WERI-Rb-1 (cell line): ENCODE measurements at regions not wholly inside any gene's neighbourhood (a gene's known extent, or its start where the extent isn't known, plus 50 kb on each side); places are given as distances from the start of the nearest gene placed in this dataset.

Source experiments
- DNase-seq: peaks from one replicate; pipeline ENCODE4 v3.0.0-alpha.2; 2020
- H3K27ac ChIP-seq: fragments of 250-450 bp; sonication (Bioruptor Pico); 2 replicates; pipeline ENCODE4 v1.5.1; 2020; ENCODE audit warnings: mild to moderate bottlenecking, moderate library complexity
- H3K27me3 ChIP-seq: fragments of 250-450 bp; sonication (Bioruptor Pico); 2 replicates; pipeline ENCODE4 v1.5.1; 2021; ENCODE audit warnings: mild to moderate bottlenecking, low read depth, moderate library complexity; ENCODE audit not compliant: insufficient read depth, severe bottlenecking
- H3K36me3 ChIP-seq: fragments of 250-450 bp; sonication (Bioruptor Pico); 2 replicates; pipeline ENCODE4 v1.5.1; 2020; ENCODE audit warnings: mild to moderate bottlenecking, moderate library complexity
- H3K4me3 ChIP-seq: 2 replicates; pipeline ENCODE4 v1.5.1; 2011; ENCODE audit warnings: low read depth, mild to moderate bottlenecking, control low read depth, low read length
- H3K9me3 ChIP-seq: fragments of 250-450 bp; sonication (Bioruptor Pico); 2 replicates; pipeline ENCODE4 v1.5.1; 2021; ENCODE audit warnings: mild to moderate bottlenecking, moderate library complexity; ENCODE audit not compliant: severe bottlenecking
- CTCF ChIP-seq: IDR thresholded peaks from 2 replicates; pipeline ENCODE4 v1.5.1; 2011; ENCODE audit warnings: low read depth, mild to moderate bottlenecking, control low read depth, inconsistent platforms, low read length

- DNase-seq: no peak
- H3K36me3 ChIP-seq: no peaks in the 10 kb centered on the region
- peaks cover 82% of the 10 kb centered on the region for H3K27me3 ChIP-seq
- no peaks in the 10 kb centered on the region for H3K9me3 ChIP-seq
- no peak for TF ChIP-seq CTCF
- H3K4me3 ChIP-seq: no peak overlapping the region
- H3K27ac ChIP-seq: no peak overlapping the region
Observed at GRCh38 chr18:22471546-22472131, 53.9 kb upstream of the CTAGE1 start.

- no peaks in the 10 kb centered on the region for H3K36me3 ChIP-seq
- DNase-seq: no peak
- TF ChIP-seq CTCF: no peak
- no peaks in the 10 kb centered on the region for H3K9me3 ChIP-seq
- H3K27me3 ChIP-seq: peaks cover 78% of the 10 kb centered on the region
- no peak overlapping the region for H3K27ac ChIP-seq
- H3K4me3 ChIP-seq: no peak overlapping the region
Observed at GRCh38 chr18:22473366-22473765, 55.7 kb upstream of the CTAGE1 start.

GRCh38 chr18:22475426-22476100, 57.8 kb upstream of the CTAGE1 start:
- H3K36me3 ChIP-seq: no peaks in the 10 kb centered on the region
- no peak overlapping the region for H3K27ac ChIP-seq
- peaks cover 63% of the 10 kb centered on the region for H3K27me3 ChIP-seq
- no peak for TF ChIP-seq CTCF
- no peak overlapping the region for H3K4me3 ChIP-seq
- no peak for DNase-seq
- H3K9me3 ChIP-seq: no peaks in the 10 kb centered on the region

GRCh38 chr18:22477222-22477621, 59.5 kb upstream of the CTAGE1 start:
- Histone ChIP-seq H3K9me3 (no peaks in the 10 kb centered on the region), H3K27me3 (peaks cover 49% of the 10 kb centered on the region), H3K36me3 (no peaks in the 10 kb centered on the region), H3K4me3 (no peak overlapping the region), H3K27ac (no peak overlapping the region)
- TF ChIP-seq CTCF: no peak
- no peak for DNase-seq

- H3K36me3 ChIP-seq: no peaks in the 10 kb centered on the region
- H3K4me3 ChIP-seq: no peak overlapping the region
- DNase-seq: no peak
- H3K27me3 ChIP-seq: peaks cover 23% of the 10 kb centered on the region
- no peak for TF ChIP-seq CTCF
- no peaks in the 10 kb centered on the region for H3K9me3 ChIP-seq
- H3K27ac ChIP-seq: no peak overlapping the region
Observed at GRCh38 chr18:22482948-22483347, 65.2 kb upstream of the CTAGE1 start.

- Histone ChIP-seq H3K27me3 (peaks cover 21% of the 10 kb centered on the region), H3K9me3 (no peaks in the 10 kb centered on the region), H3K36me3 (no peaks in the 10 kb centered on the region), H3K27ac (no peak overlapping the region), H3K4me3 (no peak overlapping the region)
- DNase-seq: no peak
- no peak for TF ChIP-seq CTCF
Observed at GRCh38 chr18:22483407-22483806, 65.7 kb upstream of the CTAGE1 start.
